Daoy (cell line): ENCODE measurements at regions not wholly inside any gene's neighbourhood (a gene's known extent, or its start where the extent isn't known, plus 50 kb on each side); places are given as distances from the start of the nearest gene placed in this dataset.

ENCODE experiments used
- DNase-seq: peaks from one replicate; pipeline ENCODE4 v3.0.0-alpha.2; 2015; ENCODE audit warnings: low read depth

DNA sequence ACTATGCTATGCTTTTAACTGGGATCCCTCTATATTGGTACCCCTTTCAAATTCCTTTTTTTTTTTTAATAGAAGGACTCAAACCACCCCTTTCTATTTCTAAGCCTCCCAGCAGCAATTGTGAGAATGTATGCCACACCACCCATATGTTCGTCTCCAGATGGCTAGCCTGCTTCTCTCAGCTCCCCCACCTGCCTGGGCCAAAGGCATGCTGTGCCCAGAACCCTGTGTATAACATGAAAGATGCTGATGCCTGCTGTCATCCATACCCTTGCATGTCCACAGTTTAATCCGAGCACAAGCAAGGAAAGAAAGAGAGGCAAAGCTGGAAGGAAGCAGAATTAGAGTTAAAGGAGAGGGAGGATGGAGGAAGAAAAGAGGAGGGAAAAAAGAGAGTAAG lies 159.5 kb upstream of the CNTN6 start:
- no peak for DNase-seq

DNA sequence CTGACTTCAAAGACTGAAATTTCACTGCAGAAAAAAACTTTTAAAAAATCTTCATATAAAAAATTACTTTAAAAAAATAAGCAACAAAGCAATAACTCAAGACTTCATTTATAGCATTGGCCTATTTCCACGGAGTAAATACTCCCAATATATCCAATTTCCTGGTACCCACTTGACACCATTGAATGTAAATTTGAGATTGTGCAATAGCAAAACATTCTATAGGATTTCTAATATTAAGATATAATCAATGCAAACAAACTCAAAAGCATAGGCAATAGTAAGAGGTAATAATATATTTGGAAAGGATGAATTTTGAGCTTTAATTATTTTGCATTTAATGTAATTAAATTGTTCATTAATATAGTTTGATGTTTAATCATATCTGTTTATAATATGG lies 148.0 kb upstream of the CNTN6 start:
- DNase-seq, result no peak

DNA sequence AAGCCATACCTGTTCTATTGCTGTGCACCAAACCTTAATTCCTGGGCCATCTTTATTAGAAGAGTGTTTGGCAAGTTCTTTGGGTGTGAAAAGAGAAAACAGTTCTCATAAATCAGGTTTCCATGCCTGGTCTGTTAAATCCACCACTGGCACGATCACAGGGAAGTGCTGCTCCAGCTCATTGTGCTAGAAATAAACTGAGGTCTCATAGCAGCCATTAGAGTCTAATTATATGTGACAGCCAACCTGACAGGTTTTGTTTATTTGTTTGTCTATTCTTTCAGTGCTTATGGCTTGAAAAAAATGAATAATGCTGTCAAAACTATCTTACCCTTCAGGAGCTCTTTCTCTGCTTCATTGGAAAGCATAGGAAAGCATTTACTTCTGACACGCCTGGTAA lies 147.1 kb upstream of the CNTN6 start:
- DNase-seq, result no peak

DNA sequence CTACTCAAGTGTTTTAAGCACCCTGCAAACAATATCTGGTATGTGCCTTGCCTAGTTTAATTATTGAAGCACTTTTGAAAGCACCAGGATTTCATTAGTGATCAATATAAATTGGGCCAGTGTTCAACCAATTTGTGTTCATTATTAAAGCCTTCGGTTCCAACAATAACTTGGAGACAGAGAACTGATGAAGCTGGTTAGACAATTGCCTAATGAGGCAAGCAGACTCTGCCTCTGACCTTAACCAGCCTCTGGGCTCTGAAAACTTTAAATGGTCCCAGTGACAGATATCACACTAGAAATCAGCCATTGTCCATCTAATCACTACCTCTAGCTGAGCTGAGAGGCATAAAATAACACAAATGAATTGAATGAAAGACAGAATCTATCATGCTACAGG lies 139.9 kb upstream of the CNTN6 start:
- no peak for DNase-seq

DNA sequence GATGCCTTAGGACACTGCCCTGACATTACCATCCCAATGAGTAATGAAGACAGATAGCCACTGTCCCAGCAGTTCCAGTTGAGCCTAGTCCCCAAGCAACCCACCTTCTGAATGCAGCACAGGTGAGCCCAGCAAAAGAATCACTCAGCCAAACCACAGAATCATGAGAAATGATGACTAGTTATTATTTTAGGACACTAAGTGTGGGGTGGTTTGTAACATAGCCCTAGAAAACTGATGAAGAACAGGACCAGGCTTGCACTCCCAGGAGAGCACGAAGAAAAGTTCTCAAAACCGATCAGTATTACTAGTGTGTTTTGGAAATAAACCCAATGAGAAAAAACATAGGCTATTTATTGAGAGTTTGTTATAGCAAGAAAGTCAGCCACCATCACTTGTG lies 129.6 kb upstream of the CNTN6 start:
- no peak for DNase-seq

DNA sequence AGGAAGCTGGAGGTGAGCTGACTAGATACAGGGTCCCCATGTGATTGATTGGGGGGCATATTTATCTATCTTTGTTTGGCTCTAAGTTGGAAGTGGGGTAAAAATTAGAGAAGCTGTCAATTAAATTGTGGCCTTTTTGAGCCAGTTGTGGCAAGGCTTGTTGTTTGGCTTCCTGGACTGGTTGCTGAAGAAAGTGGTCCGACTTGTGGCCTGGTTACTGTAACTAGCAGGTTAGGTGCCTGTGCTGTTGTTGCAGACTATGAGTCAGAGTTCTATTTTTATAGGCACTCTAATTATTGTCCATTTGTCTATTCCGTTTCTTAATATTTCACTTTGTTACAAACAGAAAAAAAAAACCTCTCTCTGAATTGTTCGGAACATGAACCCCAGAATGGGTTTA lies 129.1 kb upstream of the CNTN6 start:
- DNase-seq, result no peak

DNA sequence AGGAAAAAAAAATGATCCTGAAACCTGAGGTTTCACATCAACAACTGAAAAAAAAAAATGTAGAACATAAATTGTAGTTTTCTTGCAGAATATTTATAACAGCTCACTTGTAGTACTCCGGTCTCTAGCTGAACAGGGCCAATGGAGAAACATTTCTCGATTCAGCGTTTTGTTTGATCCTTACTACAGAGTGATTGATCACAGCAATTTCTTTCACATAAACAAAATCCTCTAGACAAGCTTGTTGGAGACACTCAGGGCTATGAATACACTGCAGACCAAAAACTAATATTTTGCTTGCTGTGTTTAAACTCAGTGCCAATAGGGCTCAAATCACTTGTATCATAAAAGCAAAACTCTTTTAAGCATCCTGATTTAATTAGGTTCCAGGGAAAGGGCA lies 127.0 kb upstream of the CNTN6 start:
- DNase-seq, result no peak

DNA sequence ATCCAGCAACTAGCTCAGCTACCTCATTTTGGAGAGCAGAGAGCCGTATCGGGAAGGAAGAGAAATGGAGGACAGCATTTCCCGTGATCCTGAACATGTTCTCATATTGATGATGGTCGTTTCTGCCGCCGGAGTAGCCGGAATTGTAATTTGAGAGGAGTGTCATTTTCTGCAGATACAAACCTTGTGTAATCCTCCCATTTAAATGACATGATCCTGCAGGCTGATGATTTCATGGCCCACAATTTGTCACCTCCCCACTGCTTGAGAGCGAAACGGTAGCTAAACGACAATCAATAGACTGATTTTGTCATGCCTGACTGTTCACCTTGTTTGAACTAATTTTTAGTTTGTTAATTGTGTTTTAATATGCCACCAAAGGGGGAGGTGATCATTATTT lies 126.5 kb upstream of the CNTN6 start:
- DNase-seq, result no peak

DNA sequence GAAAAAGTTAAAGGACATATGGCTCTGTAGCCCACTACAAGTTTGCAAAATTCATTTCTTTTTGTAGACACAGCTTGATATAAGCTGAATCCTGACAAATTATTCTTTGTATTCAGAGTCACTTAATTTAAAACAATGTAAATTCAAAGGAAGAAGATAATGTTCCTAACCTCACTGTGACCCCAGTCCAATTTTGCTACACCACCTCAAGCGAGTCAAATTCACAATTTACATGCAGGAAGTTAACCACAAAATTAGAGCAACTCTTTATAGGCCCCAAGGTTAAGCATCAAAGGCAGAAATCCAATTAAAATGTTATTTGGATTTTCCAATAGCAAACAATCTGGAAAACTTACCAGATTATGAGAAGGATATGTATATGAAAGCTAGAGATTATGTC lies 119.5 kb upstream of the CNTN6 start:
- DNase-seq, result no peak

DNA sequence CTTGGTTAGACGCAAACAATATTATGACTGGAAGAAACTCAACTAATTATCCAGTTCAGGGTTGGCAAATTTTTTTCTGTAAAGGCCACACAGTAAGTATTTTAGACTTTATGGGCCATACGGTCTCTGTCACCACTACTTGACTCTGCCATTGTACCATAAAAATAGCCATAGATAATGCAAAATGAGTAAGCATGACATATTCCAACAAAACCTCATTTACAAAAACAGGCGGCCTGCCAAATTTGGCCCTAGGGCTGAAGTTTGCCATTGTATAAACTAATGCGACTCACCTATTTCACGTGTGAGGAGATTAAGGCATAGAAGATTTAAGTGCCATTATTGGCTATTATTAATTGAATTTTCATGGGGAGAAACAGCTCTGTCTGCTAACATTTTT lies 116.8 kb upstream of the CNTN6 start:
- no peak for DNase-seq

DNA sequence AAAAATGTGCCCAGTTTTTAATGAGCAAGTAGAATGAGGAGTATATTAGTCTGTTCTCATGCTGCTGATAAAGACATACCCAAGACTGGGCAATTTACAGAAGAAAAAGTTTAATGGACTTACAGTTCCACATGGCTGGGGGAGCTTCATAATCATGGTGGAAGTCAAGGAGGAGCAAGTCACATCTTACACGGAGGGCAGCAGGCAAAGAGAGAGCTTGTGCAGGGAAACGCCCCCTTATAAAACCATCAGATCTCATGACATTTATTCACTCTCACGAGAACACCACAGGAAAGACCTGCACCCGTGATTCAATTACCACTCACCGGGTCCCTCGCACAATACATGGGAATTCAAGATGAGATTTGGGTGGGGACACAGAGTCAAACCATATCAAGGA lies 111.7 kb upstream of the CNTN6 start:
- no peak for DNase-seq

DNA sequence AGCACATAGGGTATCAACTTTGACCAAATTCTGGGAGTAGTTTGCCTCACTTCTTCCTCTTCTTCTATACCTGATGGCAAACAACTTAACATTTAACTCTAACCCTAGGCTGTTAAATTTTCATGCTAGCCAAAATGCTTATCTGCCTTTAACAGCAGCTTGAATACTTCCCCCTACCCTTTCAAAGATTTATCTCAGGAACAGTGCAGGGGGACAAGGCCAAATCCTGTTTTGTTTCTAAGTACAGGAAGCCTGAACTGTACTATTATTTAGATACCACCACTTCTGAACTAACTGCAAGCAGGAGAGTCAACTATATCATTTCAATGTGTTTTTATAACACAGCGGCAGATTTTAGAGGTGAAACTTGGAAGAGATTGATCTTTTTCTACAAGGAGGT lies 104.0 kb upstream of the CNTN6 start:
- DNase-seq, result no peak

DNA sequence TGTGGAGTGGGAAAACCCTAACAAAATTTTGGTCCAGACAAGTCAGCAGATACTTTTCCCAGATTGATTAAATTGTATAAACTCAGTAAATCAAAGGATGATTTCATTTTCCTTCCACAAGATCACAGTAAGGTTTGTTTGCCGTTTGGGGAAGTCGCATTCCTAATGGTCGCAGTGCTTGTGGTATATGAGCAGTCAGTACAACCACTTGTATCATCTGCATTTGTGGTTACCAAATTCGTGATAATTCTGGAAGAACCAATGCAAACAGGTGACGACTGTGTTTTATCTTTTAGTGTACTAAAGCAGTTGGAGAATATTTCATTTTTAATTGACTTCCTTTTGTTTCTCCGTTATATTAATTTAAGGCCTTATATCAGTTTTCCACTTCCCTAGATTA lies 100.0 kb upstream of the CNTN6 start:
- DNase-seq, result no peak

DNA sequence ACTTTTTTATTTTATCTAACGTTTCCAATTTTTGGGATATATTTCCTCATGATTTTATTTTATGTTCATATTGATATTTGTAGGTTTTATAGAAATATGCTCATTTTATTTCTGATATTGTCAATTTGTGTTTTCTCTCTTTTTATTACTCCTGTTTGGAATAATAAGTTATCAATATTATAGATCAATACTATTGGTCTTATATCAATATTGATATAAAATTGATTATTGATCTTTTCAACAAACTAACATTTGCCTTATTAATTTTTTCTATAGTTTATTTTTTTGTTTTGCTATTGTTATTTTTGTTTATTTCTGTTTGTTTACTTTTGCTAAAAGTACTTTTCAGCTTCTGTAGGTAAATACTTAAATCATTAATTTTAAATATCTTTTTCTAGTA lies 90.8 kb upstream of the CNTN6 start:
- DNase-seq, result no peak

DNA sequence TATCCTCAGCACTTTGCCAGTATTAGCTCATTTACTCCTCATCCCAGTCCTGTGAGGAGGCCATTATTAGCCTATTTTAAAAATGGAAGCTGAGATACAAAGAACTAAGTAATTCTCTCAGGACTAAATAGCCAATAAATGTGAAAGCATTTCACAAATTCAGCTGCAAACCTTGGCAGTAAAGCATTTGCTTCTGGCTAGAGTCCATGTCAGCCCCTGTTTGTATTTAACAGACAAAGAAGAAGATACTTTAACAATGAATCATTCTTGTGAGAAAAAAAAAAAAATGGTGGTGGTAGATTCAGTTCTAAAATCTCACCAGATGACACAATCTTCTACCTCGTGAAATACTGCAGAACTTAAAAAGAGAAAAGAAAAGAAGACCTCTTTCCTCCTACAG lies 85.0 kb upstream of the CNTN6 start:
- DNase-seq, result no peak

DNA sequence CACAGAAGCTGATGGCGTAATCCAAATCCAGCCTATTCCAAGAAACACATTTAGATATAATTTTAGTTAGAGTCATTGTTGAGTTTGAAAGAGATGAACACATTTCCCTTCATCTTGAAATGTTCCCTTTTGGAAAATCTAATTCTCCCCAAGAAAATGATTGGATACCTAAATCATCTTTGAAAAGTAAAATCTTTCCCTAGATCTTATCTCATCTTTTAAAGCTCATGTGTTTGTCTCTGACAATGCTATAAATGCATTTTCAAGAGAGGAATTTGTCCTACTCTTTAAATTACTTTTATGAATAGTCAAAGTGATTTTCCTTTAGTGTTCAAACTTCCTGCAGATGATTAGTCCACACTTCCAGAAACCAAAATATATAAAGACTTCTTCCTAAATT lies 82.6 kb upstream of the CNTN6 start:
- no peak for DNase-seq

DNA sequence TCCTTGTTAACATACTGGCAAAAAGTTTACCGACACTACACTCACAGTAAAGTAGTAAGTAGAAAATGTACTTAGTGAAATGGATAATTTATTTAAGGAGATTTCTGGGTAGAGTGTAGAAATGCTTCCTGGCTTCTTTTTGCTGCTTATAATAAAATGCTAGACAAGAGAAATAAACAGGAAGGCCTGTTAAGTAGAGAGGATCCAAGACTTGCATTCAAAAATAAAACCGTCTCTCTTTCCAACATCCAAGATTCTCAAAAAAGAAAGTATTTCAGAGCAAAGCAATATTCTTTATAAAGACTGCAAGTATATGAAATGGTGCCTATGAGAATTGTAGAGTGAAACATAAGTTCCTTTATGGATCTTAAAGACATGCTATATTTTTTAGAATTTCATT lies 77.0 kb upstream of the CNTN6 start:
- DNase-seq, result no peak

DNA sequence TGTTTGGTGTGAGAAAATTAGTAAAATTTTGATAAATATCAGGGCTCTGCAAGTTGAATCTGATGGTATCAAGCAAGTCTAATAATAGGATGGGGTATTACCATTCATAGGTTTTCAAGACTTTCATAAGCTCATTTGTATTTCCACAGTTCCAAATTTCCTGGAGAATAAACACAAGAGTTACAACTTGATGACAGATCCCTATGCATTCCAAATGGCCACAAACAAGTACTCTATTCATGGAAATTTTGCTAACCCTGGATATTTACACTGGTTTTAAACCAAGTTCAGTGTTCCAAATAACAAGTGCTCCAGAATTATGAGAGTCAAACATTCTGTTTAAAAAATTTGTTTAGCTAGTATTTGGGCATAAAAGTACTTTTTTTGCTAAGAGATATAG lies 75.0 kb upstream of the CNTN6 start:
- DNase-seq, result no peak

DNA sequence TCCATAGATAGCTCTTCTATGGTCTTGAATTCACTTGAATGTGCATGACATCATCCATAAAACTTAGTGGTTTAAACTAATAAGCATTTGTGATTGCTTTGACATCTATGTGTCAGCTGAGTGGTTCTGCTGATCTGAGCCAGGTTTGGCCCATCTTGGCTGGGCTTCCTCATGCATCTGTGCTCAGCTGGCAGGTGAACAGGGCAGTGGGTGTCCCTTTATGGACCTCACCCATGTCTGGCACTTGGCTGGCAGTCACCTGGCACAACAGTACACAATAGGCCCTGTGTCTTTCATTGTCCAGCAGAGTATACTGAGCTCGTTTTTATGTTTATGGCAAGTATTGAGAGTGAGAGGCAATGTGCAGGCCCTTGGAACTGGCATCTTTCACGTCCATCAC lies 73.7 kb upstream of the CNTN6 start:
- DNase-seq, result no peak

DNA sequence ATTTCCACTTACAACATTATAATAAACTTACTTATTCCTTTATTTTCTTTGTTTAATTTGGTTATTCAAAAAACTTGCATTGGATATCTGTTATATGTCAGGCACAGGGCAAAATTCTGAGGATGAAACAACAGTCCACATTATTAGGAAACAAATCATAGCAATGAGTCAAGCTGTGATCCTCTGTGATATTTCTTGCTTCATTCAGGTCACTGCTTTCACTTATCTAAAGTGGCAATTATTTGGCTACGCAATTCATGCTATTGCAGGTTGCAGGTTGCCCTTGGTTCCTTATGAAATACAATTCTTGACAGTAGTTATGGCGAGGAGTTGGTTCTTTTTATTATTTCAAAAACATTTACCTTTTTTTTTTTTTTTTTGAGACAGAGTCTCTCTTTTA lies 66.4 kb upstream of the CNTN6 start:
- no peak for DNase-seq

DNA sequence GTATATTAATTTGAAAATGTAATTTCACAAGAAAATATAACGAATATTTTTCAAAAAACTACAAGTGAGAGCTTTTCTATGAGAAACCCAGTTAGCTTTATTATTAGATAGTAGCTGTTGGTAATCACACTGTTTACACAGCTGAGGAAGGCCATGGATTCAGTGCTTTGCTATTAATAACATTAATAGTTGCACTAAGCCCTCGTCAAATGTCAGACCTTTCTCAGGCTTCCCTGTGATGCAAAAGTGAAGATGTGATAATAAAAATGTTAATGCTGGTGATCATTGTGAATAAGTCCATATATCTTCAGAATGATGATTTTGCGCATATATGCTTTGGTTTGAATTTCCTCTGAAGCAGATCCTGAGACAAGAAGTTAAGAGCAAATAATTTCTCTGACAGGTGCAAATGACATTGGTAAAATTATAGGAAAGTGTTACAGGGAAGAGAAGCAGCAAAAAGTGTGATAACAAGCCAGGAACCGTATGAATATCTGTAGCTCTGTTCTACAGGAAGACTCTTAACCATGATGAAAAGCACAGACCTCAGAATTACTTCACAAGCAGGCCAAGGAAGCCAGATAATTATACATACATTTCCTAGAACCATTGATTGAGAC lies 56.5 kb upstream of the CNTN6 start:
- no peak for DNase-seq

DNA sequence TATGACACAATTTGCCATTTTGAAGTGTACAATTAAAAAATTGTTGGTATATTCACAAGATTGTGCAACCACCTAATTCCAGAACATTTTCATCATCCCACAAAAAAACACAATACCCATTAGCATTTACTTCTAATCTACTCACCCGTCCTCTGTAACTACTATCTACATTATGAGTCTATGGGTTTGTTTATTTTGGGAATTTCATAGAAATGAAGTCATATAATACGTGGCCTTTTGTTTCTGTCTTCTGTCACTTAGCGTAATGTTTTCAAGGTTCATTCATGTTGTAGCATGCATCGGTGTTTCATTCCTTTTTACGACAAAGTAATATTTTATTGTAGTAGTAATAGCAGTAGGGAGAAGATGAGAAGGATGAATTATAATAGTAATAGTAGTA lies 55.2 kb upstream of the CNTN6 start:
- no peak for DNase-seq
